ENCODE measurements at regions not wholly inside any gene's neighbourhood (a gene's known extent, or its start where the extent isn't known, plus 50 kb on each side); places are given as distances from the start of the nearest gene placed in this dataset.

- H3K4me3 ChIP-seq (ENCODE audit: insufficient read depth, low read depth, low read length), result no peak overlapping the region
- no peaks in the 10 kb centered on the region for H3K36me3 ChIP-seq (replicated peaks; ENCODE audit: control insufficient read depth, insufficient read depth, low read length)
- no peaks in the 10 kb centered on the region for H3K27me3 ChIP-seq (ENCODE audit: control insufficient read depth, insufficient read depth, low read length)
- no peak for DNase-seq
Measured at GRCh38 chr14:42855085-42855484, 1248.4 kb downstream of the LRFN5 start.

GRCh38 chr14:42854061-42854460, 1247.4 kb downstream of the LRFN5 start:
- H3K27me3 ChIP-seq (ENCODE audit: control insufficient read depth, insufficient read depth, low read length), result no peaks in the 10 kb centered on the region
- no peak overlapping the region for H3K4me3 ChIP-seq (ENCODE audit: insufficient read depth, low read depth, low read length)
- no peak for DNase-seq
- no peaks in the 10 kb centered on the region for H3K36me3 ChIP-seq (replicated peaks; ENCODE audit: control insufficient read depth, insufficient read depth, low read length)

- H3K4me3 ChIP-seq (ENCODE audit: insufficient read depth, low read depth, low read length), result no peak overlapping the region
- DNase-seq, result no peak
- no peaks in the 10 kb centered on the region for H3K27me3 ChIP-seq (ENCODE audit: control insufficient read depth, insufficient read depth, low read length)
- H3K36me3 ChIP-seq (replicated peaks; ENCODE audit: control insufficient read depth, insufficient read depth, low read length), result no peaks in the 10 kb centered on the region
Measured at GRCh38 chr14:42848652-42849051, 1242.0 kb downstream of the LRFN5 start.

DNA sequence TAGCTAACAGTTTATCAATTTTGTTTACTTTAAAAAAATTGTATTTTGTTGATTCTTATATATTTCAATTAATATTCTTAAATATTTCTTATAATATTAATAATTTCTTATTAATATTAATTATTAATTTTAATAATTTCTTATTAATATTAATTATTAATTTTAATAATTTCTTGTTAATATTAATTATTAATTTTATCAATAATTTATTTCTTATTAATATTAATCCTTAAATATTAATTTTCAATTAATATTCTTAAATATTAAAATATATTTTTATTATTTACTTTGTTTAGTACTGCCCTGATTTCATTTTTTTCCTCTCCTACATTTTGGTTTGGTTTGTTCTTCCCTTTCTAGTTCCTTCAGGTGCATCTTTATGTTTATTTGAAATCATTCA, 1208.1 kb downstream of the LRFN5 start:
- no peaks in the 10 kb centered on the region for H3K27me3 ChIP-seq (ENCODE audit: control insufficient read depth, insufficient read depth, low read length)
- H3K4me3 ChIP-seq (ENCODE audit: insufficient read depth, low read depth, low read length), result no peak overlapping the region
- H3K36me3 ChIP-seq (replicated peaks; ENCODE audit: control insufficient read depth, insufficient read depth, low read length), result no peaks in the 10 kb centered on the region
- no peak for DNase-seq

DNA sequence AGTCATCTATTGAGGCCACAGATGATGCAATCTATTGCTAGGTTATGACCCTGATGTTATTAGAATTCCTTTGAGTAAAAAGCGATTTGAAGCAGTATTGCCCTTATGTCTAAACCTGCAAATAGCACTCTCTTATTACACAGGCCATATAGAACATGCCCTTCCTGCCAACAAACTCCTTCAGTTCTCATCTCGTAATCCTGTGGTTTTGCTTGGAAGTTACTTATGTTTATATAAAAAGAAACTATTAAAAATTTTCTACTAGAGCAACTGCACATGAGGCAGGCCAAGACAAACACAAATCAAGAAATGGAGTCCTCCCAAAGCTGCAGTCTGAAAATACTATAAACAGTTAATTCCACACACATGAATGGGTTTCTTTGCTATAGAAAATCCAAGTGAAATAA, 1200.2 kb downstream of the LRFN5 start:
- H3K36me3 ChIP-seq (replicated peaks; ENCODE audit: control insufficient read depth, insufficient read depth, low read length), result no peaks in the 10 kb centered on the region
- H3K27me3 ChIP-seq (ENCODE audit: control insufficient read depth, insufficient read depth, low read length), result no peaks in the 10 kb centered on the region
- no peak for DNase-seq
- H3K4me3 ChIP-seq (ENCODE audit: insufficient read depth, low read depth, low read length), result no peak overlapping the region

DNA sequence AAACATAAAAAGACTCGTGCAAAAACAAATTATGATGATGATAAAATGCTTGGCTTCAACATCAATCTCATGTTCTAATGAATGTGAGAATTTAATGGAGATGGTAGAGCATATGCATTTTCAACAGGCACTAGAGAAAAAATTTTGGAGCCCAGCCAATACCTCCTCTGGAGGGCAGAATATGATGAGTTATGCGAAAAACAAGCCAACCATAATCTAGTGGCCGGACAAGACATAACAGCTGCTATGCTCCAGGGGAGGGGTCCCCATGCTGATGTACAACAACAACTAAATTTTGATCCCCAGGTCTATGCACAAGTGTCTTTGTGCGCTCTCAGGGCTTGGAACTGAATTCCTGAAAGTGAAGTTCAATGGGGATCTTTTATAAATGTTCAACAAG, 1197.5 kb downstream of the LRFN5 start:
- H3K4me3 ChIP-seq (ENCODE audit: insufficient read depth, low read depth, low read length), result no peak overlapping the region
- no peak for DNase-seq
- no peaks in the 10 kb centered on the region for H3K36me3 ChIP-seq (replicated peaks; ENCODE audit: control insufficient read depth, insufficient read depth, low read length)
- H3K27me3 ChIP-seq (ENCODE audit: control insufficient read depth, insufficient read depth, low read length), result no peaks in the 10 kb centered on the region

- no peaks in the 10 kb centered on the region for H3K27me3 ChIP-seq (ENCODE audit: control insufficient read depth, insufficient read depth, low read length)
- no peaks in the 10 kb centered on the region for H3K36me3 ChIP-seq (replicated peaks; ENCODE audit: control insufficient read depth, insufficient read depth, low read length)
- no peak overlapping the region for H3K4me3 ChIP-seq (ENCODE audit: insufficient read depth, low read depth, low read length)
- no peak for DNase-seq
Measured at GRCh38 chr14:42802346-42802745, 1195.7 kb downstream of the LRFN5 start.

GRCh38 chr14:42792166-42792565, 1185.5 kb downstream of the LRFN5 start:
- Histone ChIP-seq H3K27me3 (ENCODE audit: control insufficient read depth, insufficient read depth, low read length) (no peaks in the 10 kb centered on the region), H3K4me3 (ENCODE audit: insufficient read depth, low read depth, low read length) (no peak overlapping the region), H3K36me3 (replicated peaks; ENCODE audit: control insufficient read depth, insufficient read depth, low read length) (no peaks in the 10 kb centered on the region)
- no peak for DNase-seq

DNA sequence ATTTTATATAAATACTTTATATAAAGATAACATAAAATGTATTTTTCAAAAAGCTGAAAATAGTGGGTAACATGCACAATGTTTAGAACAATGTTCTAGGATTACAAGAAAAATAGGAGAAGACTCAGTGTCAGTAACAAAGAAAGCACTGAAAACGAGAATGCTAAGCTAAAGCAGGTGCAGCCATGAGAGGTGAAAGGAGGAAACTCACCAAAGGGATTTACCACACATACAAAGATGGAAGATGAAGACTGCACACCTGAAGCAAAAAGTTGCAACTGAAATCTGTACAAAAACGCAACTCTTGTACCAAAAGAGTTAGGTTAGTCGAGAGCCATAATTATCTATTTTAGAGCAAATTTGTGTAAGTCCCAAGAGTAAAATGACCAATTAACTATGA, 1176.1 kb downstream of the LRFN5 start:
- Histone ChIP-seq H3K27me3 (ENCODE audit: control insufficient read depth, insufficient read depth, low read length) (no peaks in the 10 kb centered on the region), H3K4me3 (ENCODE audit: insufficient read depth, low read depth, low read length) (no peak overlapping the region), H3K36me3 (replicated peaks; ENCODE audit: control insufficient read depth, insufficient read depth, low read length) (no peaks in the 10 kb centered on the region)
- no peak for DNase-seq

- Histone ChIP-seq H3K36me3 (replicated peaks; ENCODE audit: control insufficient read depth, insufficient read depth, low read length) (no peaks in the 10 kb centered on the region), H3K27me3 (ENCODE audit: control insufficient read depth, insufficient read depth, low read length) (no peaks in the 10 kb centered on the region), H3K4me3 (ENCODE audit: insufficient read depth, low read depth, low read length) (no peak overlapping the region)
- DNase-seq, result no peak
Measured at GRCh38 chr14:42778984-42779383, 1172.3 kb downstream of the LRFN5 start.

GRCh38 chr14:42750771-42751170, 1144.1 kb downstream of the LRFN5 start:
- H3K36me3 ChIP-seq (replicated peaks; ENCODE audit: control insufficient read depth, insufficient read depth, low read length), result no peaks in the 10 kb centered on the region
- DNase-seq, result no peak
- H3K27me3 ChIP-seq (ENCODE audit: control insufficient read depth, insufficient read depth, low read length), result no peaks in the 10 kb centered on the region
- no peak overlapping the region for H3K4me3 ChIP-seq (ENCODE audit: insufficient read depth, low read depth, low read length)

DNA sequence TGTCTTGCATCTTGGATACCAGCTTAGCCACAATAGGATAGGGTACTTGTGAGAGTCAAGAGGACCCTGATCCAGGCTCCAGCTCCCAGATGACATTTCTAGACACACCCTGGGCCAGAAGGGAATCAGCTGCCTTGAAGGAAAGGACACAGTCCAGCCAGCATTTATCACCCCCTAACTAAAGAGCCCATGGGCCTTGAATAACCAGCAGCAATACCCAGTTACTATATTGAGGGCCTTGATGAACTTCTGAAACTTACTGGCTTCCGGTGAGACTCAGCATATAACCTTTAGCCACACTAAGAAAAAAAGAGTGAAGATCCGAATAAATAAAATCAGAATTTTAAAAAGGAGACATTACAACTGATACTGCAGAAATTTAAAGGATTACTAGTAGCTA, 1135.4 kb downstream of the LRFN5 start:
- Histone ChIP-seq H3K4me3 (ENCODE audit: insufficient read depth, low read depth, low read length) (no peak overlapping the region), H3K36me3 (replicated peaks; ENCODE audit: control insufficient read depth, insufficient read depth, low read length) (no peaks in the 10 kb centered on the region), H3K27me3 (ENCODE audit: control insufficient read depth, insufficient read depth, low read length) (no peaks in the 10 kb centered on the region)
- no peak for DNase-seq

DNA sequence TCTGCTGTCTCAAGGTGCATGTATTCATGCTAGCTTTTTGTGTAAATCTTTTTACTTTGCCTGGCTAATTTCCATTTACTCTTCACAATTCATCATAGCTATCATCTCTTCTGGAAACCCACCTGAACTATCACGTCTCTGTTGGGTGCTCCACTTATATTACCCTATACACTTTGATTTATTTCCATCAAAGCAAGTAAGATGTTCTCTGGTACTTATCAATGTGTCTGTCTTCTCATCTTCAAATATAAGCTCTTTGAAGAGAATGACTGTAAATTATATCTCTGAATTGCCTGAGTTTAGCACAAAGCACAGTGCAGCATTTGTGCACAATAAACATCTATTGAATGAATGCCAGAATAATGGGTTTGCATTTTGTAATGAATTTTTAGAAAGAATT, 1129.7 kb downstream of the LRFN5 start:
- no peaks in the 10 kb centered on the region for H3K27me3 ChIP-seq (ENCODE audit: control insufficient read depth, insufficient read depth, low read length)
- no peaks in the 10 kb centered on the region for H3K36me3 ChIP-seq (replicated peaks; ENCODE audit: control insufficient read depth, insufficient read depth, low read length)
- no peak overlapping the region for H3K4me3 ChIP-seq (ENCODE audit: insufficient read depth, low read depth, low read length)
- no peak for DNase-seq

- H3K4me3 ChIP-seq (ENCODE audit: insufficient read depth, low read depth, low read length), result no peak overlapping the region
- H3K36me3 ChIP-seq (replicated peaks; ENCODE audit: control insufficient read depth, insufficient read depth, low read length), result no peaks in the 10 kb centered on the region
- no peak for DNase-seq
- no peaks in the 10 kb centered on the region for H3K27me3 ChIP-seq (ENCODE audit: control insufficient read depth, insufficient read depth, low read length)
Measured at GRCh38 chr14:42734041-42734440, 1127.4 kb downstream of the LRFN5 start.

DNA sequence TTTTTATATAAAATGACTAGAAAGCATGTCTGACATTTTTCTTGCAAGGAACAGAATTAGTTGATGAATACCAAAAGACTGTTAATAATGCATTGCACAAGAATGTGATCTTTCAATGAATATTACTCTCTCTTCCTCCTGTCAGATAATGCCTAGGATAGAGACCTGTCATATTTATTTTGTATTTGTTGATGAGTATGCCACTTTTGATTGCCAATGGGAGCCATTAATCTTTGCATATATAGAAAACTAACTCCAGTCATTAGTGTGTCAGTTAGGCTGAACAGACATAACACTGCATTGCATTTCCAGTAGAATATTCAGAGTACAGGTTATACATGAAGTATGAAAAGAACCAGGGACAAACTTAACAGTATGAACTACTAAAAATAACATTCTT, 1125.3 kb downstream of the LRFN5 start:
- Histone ChIP-seq H3K36me3 (replicated peaks; ENCODE audit: control insufficient read depth, insufficient read depth, low read length) (no peaks in the 10 kb centered on the region), H3K27me3 (ENCODE audit: control insufficient read depth, insufficient read depth, low read length) (no peaks in the 10 kb centered on the region), H3K4me3 (ENCODE audit: insufficient read depth, low read depth, low read length) (no peak overlapping the region)
- no peak for DNase-seq

DNA sequence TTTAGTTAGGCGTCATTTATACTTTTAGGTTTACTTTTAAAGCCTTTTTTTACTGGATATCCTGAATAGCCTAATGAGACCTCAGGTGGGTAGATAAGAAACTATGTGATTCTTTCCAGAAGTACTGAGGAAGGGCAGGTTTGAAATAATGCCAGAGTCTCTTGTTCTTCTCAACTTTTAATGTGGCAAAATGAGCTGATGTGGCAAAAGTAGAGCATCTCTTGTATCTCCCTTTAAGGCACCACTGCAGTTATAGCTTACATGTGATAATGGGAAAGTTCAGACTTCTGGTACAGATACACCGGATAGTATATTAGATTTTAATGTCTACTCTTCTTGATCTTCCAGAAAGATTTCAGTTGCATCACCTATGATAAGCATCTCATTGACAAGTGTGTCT, 1124.8 kb downstream of the LRFN5 start:
- no peak overlapping the region for H3K4me3 ChIP-seq (ENCODE audit: insufficient read depth, low read depth, low read length)
- H3K27me3 ChIP-seq (ENCODE audit: control insufficient read depth, insufficient read depth, low read length), result no peaks in the 10 kb centered on the region
- H3K36me3 ChIP-seq (replicated peaks; ENCODE audit: control insufficient read depth, insufficient read depth, low read length), result no peaks in the 10 kb centered on the region
- no peak for DNase-seq

Measured in H7 (cell line).